Stimulated activated CD4-positive, alpha-beta T cell treated with anti-CD3 and anti-CD28 coated beads, Interleukin-15, amount 100 ng/mL, for 24 hours (primary cell): ENCODE measurements at regions not wholly inside any gene's neighbourhood (a gene's known extent, or its start where the extent isn't known, plus 50 kb on each side); places are given as distances from the start of the nearest gene placed in this dataset.
"Not testable (repeated sequence)": the region's sequence is repeated elsewhere in the genome, so short reads cannot be mapped to it uniquely, and the experiment has no call there.

ENCODE experiments used
- DNase-seq: peaks from one replicate; pipeline ENCODE4 v3.0.0-alpha.2; 2020

GRCh38 chr2:163046615-163047014, 208.0 kb upstream of the KCNH7 start:
- DNase-seq = no peak

- no peak for DNase-seq
Measured at GRCh38 chr2:163045830-163046229, 207.3 kb upstream of the KCNH7 start.

- DNase-seq = no peak
Measured at GRCh38 chr2:163044114-163044513, 205.5 kb upstream of the KCNH7 start.

GRCh38 chr2:163043201-163043600, 204.6 kb upstream of the KCNH7 start:
- no peak for DNase-seq

- DNase-seq = no peak
Measured at GRCh38 chr2:163039266-163039665, 200.7 kb upstream of the KCNH7 start.

- DNase-seq = no peak
Measured at GRCh38 chr2:163028807-163029206, 190.2 kb upstream of the KCNH7 start.

- not testable (repeated sequence) for DNase-seq
Measured at GRCh38 chr2:163026136-163026775, 187.7 kb upstream of the KCNH7 start.

GRCh38 chr2:163016882-163017281, 178.3 kb upstream of the KCNH7 start:
- DNase-seq = not testable (repeated sequence)

GRCh38 chr2:163011000-163011399, 172.4 kb upstream of the KCNH7 start:
- no peak for DNase-seq

- no peak for DNase-seq
Measured at GRCh38 chr2:163008642-163009041, 170.1 kb upstream of the KCNH7 start.

- no peak for DNase-seq
Measured at GRCh38 chr2:162994718-162995117, 156.2 kb upstream of the KCNH7 start.

- DNase-seq = no peak
Measured at GRCh38 chr2:162992828-162993227, 154.3 kb upstream of the KCNH7 start.

- DNase-seq = no peak
Measured at GRCh38 chr2:162989507-162989906, 150.9 kb upstream of the KCNH7 start.

GRCh38 chr2:162974771-162975170, 136.2 kb upstream of the KCNH7 start:
- no peak for DNase-seq

- no peak for DNase-seq
Measured at GRCh38 chr2:162972383-162972782, 133.8 kb upstream of the KCNH7 start.

GRCh38 chr2:162968306-162968705, 129.7 kb upstream of the KCNH7 start:
- no peak for DNase-seq

GRCh38 chr2:162967811-162968210, 129.2 kb upstream of the KCNH7 start:
- no peak for DNase-seq

GRCh38 chr2:162967147-162967546, 128.6 kb upstream of the KCNH7 start:
- no peak for DNase-seq

GRCh38 chr2:162965191-162965590, 126.6 kb upstream of the KCNH7 start:
- DNase-seq = no peak

GRCh38 chr2:162964513-162964912, 125.9 kb upstream of the KCNH7 start:
- no peak for DNase-seq

- DNase-seq = no peak
Measured at GRCh38 chr2:162963156-162963555, 124.6 kb upstream of the KCNH7 start.

GRCh38 chr2:162945785-162946184, 107.2 kb upstream of the KCNH7 start:
- no peak for DNase-seq

GRCh38 chr2:162938387-162938786, 99.8 kb upstream of the KCNH7 start:
- no peak for DNase-seq

GRCh38 chr2:162934191-162934590, 95.6 kb upstream of the KCNH7 start:
- DNase-seq = no peak

GRCh38 chr2:162932416-162932815, 93.8 kb upstream of the KCNH7 start:
- no peak for DNase-seq

- DNase-seq = no peak
Measured at GRCh38 chr2:162929571-162929970, 91.0 kb upstream of the KCNH7 start.
